ENCODE measurements at regions not wholly inside any gene's neighbourhood (a gene's known extent, or its start where the extent isn't known, plus 50 kb on each side); places are given as distances from the start of the nearest gene placed in this dataset.
A peak's percentile ranks its signal among the peaks of the same experiment; 100 is the strongest.

DNA sequence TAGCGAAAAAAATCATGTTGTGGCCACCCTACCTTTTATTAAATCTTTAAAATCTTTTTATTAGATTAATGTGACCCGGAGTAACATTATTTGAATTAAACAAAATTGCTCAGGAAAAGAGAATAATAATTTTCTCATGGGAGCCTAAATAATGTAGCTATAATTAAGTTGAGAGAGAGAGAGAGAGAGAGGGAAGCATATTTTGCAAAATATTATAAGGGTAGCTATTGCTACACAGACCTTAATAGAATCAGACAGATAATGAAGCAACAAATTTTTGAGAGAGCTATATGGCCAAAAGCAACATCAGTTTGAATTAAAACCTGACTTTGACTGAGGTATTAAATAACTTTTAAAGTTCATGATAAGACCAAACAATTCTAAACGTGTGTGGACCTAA is 703.5 kb downstream of the TMTC2 start:
- no peak overlapping the region for H3K4me2 ChIP-seq (ENCODE audit: low read length)
- no peaks in the 10 kb centered on the region for H4K20me1 ChIP-seq (ENCODE audit: insufficient read depth, low read length)
- no peaks in the 10 kb centered on the region for H3K36me3 ChIP-seq (replicated peaks; ENCODE audit: low read depth, low read length)
- H3K4me1 ChIP-seq (ENCODE audit: low read length), result 0 out of 2 replicates have a peak, but pooled peaks cover 2% of the 10 kb centered on the region
- H3K9me3 ChIP-seq (ENCODE audit: insufficient read depth, low read length), result no peaks in the 10 kb centered on the region
- H3K9ac ChIP-seq (ENCODE audit: low read length), result no peak overlapping the region
- TF ChIP-seq, protein P1, sequence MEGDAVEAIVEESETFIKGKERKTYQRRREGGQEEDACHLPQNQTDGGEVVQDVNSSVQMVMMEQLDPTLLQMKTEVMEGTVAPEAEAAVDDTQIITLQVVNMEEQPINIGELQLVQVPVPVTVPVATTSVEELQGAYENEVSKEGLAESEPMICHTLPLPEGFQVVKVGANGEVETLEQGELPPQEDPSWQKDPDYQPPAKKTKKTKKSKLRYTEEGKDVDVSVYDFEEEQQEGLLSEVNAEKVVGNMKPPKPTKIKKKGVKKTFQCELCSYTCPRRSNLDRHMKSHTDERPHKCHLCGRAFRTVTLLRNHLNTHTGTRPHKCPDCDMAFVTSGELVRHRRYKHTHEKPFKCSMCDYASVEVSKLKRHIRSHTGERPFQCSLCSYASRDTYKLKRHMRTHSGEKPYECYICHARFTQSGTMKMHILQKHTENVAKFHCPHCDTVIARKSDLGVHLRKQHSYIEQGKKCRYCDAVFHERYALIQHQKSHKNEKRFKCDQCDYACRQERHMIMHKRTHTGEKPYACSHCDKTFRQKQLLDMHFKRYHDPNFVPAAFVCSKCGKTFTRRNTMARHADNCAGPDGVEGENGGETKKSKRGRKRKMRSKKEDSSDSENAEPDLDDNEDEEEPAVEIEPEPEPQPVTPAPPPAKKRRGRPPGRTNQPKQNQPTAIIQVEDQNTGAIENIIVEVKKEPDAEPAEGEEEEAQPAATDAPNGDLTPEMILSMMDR (IDR thresholded peaks at IDR 0.05; ENCODE audit: low read depth, low read length), result no peak
- TF ChIP-seq EZH2phosphoT487 (IDR thresholded peaks at IDR 0.05; ENCODE audit: low read depth), result no peak
- no peak overlapping the region for H3K27ac ChIP-seq (ENCODE audit: low read length)
- H3K79me2 ChIP-seq (ENCODE audit: low read length), result no peaks in the 10 kb centered on the region
- no peak overlapping the region for H2AFZ ChIP-seq (ENCODE audit: low read depth, low read length)
- no peaks in the 10 kb centered on the region for H3K27me3 ChIP-seq (ENCODE audit: low read depth, low read length)
- no peak overlapping the region for H3K4me3 ChIP-seq (ENCODE audit: low read length)

DNA sequence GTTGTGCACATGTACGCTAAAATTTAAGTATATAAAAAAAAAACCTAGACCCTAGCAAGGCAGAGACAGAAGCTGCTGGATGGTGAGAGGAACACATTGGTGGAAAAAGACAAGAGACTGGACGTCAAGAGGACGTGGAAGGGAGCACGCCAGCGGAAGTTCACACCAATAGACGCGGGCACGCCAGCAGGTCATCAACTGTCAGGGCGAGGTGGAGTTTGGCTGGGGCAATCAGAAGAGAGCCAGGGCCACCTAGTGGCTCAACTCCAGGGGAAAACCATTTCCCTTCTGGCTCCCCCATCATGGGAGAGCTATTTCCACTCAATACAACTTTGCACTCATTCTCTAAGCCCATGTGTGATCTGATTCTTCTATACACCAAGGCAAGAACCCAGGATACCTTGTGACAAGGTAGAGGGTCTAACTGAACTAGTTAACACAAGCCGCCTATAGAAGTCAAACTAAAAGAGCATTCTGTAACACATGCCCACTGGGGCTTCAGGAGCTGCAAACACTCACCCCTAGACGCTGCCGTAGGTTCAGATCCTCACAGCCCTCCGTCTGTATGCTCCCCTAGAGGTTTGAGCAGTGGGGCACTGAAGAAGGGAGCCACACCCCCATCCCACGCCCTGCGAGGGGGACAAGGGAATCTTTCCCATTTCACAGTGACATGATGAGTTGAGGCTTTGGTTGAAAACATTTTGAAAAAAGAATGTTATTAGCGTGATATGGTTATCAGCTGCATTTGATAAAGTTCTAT is 702.7 kb downstream of the TMTC2 start:
- Histone ChIP-seq H3K27ac (ENCODE audit: low read length) (no peak overlapping the region), H2AFZ (ENCODE audit: low read depth, low read length) (no peak overlapping the region), H3K27me3 (ENCODE audit: low read depth, low read length) (no peaks in the 10 kb centered on the region), H3K4me3 (ENCODE audit: low read length) (no peak overlapping the region), H3K79me2 (ENCODE audit: low read length) (no peaks in the 10 kb centered on the region), H3K9ac (ENCODE audit: low read length) (no peak overlapping the region), H4K20me1 (ENCODE audit: insufficient read depth, low read length) (no peaks in the 10 kb centered on the region), H3K36me3 (replicated peaks; ENCODE audit: low read depth, low read length) (no peaks in the 10 kb centered on the region), H3K9me3 (ENCODE audit: insufficient read depth, low read length) (no peaks in the 10 kb centered on the region), H3K4me2 (ENCODE audit: low read length) (no peak overlapping the region), H3K4me1 (ENCODE audit: low read length) (0 out of 2 replicates have a peak, but pooled peaks cover 2% of the 10 kb centered on the region)
- no peak for TF ChIP-seq EZH2phosphoT487 (IDR thresholded peaks at IDR 0.05; ENCODE audit: low read depth)
- TF ChIP-seq, protein P1 (IDR thresholded peaks at IDR 0.05; ENCODE audit: low read depth, low read length), result peak; percentile 34

DNA sequence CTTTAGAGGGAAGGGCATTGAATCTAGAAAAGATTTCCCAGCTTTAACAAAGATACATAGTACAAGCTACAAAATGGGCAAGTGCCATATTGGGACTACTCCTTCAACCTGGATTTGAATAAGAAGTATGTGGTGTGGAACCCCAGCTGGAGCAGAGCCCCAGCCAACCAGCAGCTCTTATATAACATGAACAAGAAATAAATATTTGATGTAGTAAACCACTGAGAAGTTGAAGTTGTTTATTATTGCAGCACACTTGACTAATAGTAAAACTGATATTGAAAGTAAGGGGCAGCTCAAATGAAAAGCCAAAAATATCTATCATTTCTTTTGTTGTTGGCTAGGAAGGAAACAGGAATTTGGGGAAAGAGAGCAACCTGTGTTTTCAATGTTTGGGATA is 701.8 kb downstream of the TMTC2 start:
- no peak overlapping the region for H3K4me3 ChIP-seq (ENCODE audit: low read length)
- H4K20me1 ChIP-seq (ENCODE audit: insufficient read depth, low read length), result no peaks in the 10 kb centered on the region
- H3K4me2 ChIP-seq (ENCODE audit: low read length), result no peak overlapping the region
- H3K9me3 ChIP-seq (ENCODE audit: insufficient read depth, low read length), result no peaks in the 10 kb centered on the region
- no peak overlapping the region for H3K27ac ChIP-seq (ENCODE audit: low read length)
- no peaks in the 10 kb centered on the region for H3K36me3 ChIP-seq (replicated peaks; ENCODE audit: low read depth, low read length)
- no peak overlapping the region for H3K9ac ChIP-seq (ENCODE audit: low read length)
- no peaks in the 10 kb centered on the region for H3K27me3 ChIP-seq (ENCODE audit: low read depth, low read length)
- TF ChIP-seq EZH2phosphoT487 (IDR thresholded peaks at IDR 0.05; ENCODE audit: low read depth), result no peak
- TF ChIP-seq, protein P1 (IDR thresholded peaks at IDR 0.05; ENCODE audit: low read depth, low read length), result no peak
- no peaks in the 10 kb centered on the region for H3K79me2 ChIP-seq (ENCODE audit: low read length)
- no peak overlapping the region for H2AFZ ChIP-seq (ENCODE audit: low read depth, low read length)
- 0 out of 2 replicates have a peak, but pooled peaks cover 2% of the 10 kb centered on the region for H3K4me1 ChIP-seq (ENCODE audit: low read length)

DNA sequence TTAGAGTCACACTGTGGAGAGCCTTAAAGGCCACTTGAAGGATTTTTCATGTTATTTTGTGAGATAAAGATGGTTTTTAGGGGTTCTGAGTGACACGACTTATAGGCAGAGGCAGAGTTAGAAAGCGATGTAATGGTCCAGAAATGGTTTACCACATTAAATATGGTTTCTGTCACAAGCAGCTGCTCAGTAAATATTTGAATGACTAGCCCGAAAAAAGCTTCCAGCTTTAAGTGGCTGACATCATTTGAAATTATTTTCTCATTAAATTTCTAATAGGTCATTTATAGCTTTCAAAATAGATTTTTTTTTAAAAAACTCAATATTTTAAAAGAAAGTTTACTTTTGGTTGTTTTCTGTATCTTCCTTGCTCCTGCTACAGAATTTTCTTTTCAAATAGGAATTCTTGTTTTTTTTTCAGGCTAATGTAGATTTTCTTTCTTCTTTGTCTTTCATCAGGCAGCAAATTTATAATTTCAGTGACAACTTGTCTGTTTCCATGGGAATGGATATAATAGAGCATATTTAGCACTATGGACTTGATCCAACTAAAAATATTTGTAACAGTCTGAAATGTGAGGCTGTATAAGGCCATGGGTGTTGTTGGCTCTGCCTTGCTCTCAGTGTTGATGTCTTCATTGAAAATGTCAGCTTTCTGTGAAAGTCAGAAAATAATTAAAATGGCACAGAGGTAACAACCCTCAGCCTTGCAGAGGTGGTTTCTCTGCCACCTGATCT is 700.0 kb downstream of the TMTC2 start:
- Histone ChIP-seq H3K79me2 (ENCODE audit: low read length) (no peaks in the 10 kb centered on the region), H4K20me1 (ENCODE audit: insufficient read depth, low read length) (no peaks in the 10 kb centered on the region), H3K4me1 (ENCODE audit: low read length) (0 out of 2 replicates have a peak, but pooled peaks cover 2% of the 10 kb centered on the region), H3K4me2 (ENCODE audit: low read length) (no peak overlapping the region), H3K27ac (ENCODE audit: low read length) (no peak overlapping the region), H2AFZ (ENCODE audit: low read depth, low read length) (no peak overlapping the region; the same call in 1 of the 2 replicates), H3K36me3 (replicated peaks; ENCODE audit: low read depth, low read length) (no peaks in the 10 kb centered on the region), H3K4me3 (ENCODE audit: low read length) (no peak overlapping the region), H3K9me3 (ENCODE audit: insufficient read depth, low read length) (no peaks in the 10 kb centered on the region), H3K9ac (ENCODE audit: low read length) (no peak overlapping the region), H3K27me3 (ENCODE audit: low read depth, low read length) (no peaks in the 10 kb centered on the region)
- no peak for TF ChIP-seq EZH2phosphoT487 (IDR thresholded peaks at IDR 0.05; ENCODE audit: low read depth)
- TF ChIP-seq, protein P1 (IDR thresholded peaks at IDR 0.05; ENCODE audit: low read depth, low read length), result no peak
